Endothelial cell of umbilical vein (primary cell): ENCODE measurements at regions not wholly inside any gene's neighbourhood (a gene's known extent, or its start where the extent isn't known, plus 50 kb on each side); places are given as distances from the start of the nearest gene placed in this dataset.

ENCODE experiments used
- BruUV-seq: library from RNA; stranded (reverse); fragments of 400-500 nt; replicated peaks from 2 replicates; lab custom pipeline; 2021; lab: Mats Ljungman, UMichigan
- CTCF ChIA-PET: fragments of 300-600, 350-600 bp; sonication (Branson Sonifier 250); formaldehyde crosslinking; loops from one replicate; lab custom pipeline; 2021; ENCODE audit warnings: antibody characterized with exemption, inconsistent platforms; lab: Charles Lee
- POLR2A ChIA-PET: fragments of 300-600, 350-600 bp; sonication (Branson Sonifier 250); formaldehyde crosslinking; loops from one replicate; lab custom pipeline; 2021; ENCODE audit warnings: antibody characterized with exemption, inconsistent platforms; lab: Charles Lee
- DNase-seq: peaks from one replicate; pipeline ENCODE4 v3.0.0-alpha.2; 2011; ENCODE audit warnings: low read depth, low spot score
- FAIRE-seq: peaks from 2 replicates; lab custom pipeline; 2011; peaks lifted over from hg19 to GRCh38; lab: Jason Lieb, UNC
- H2AFZ ChIP-seq: 2 replicates; pipeline ENCODE4 v1.6.0; 2012; ENCODE audit warnings: low read depth, low read length, control low read depth, inconsistent platforms
- H3K27ac ChIP-seq: 2 replicates; pipeline ENCODE4 v1.5.1; 2011; ENCODE audit warnings: low read depth, mild to moderate bottlenecking, control low read depth, low read length, moderate library complexity; ENCODE audit not compliant: insufficient read depth
- H3K27me3 ChIP-seq, 2 experiments: 2 replicates each; pipeline versions ENCODE4 v1.6.0 to v1.6.1; 2011; ENCODE audit warnings: low read length in 2 of 2, mixed read lengths in 1 of 2; ENCODE audit not compliant: control insufficient read depth in 2 of 2, insufficient read depth in 2 of 2
- H3K36me3 ChIP-seq, 2 experiments: 2 replicates in 1 of 2; 3 replicates in 1 of 2; pipeline ENCODE4 v1.5.1; 2011; ENCODE audit warnings: low read length in 2 of 2, mild to moderate bottlenecking in 1 of 2, moderate library complexity in 1 of 2; ENCODE audit not compliant: control insufficient read depth in 2 of 2, insufficient read depth in 2 of 2; ENCODE audit errors: extremely low read depth in 1 of 2
- H3K4me1 ChIP-seq: 3 replicates; pipeline ENCODE4 v1.5.1; 2011; ENCODE audit warnings: mild to moderate bottlenecking, low read length; ENCODE audit not compliant: control insufficient read depth, insufficient read depth; ENCODE audit errors: extremely low read depth
- H3K4me2 ChIP-seq: 2 replicates; pipeline ENCODE4 v1.6.1; 2011; ENCODE audit warnings: low read length, control low read depth, mixed read lengths; ENCODE audit not compliant: insufficient read depth
- H3K4me3 ChIP-seq, 3 experiments: fragments of 200-600 bp in 1 of 3; sonication (generic), shearing (Covaris generic) in 1 of 3; replicated peaks in 1 of 3; 2 replicates each; pipeline ENCODE4 v1.5.1; 2011 to 2016; ENCODE audit warnings: control low read depth in 3 of 3, low read length in 3 of 3, mild to moderate bottlenecking in 2 of 3, inconsistent platforms in 1 of 3, low read depth in 1 of 3, moderate library complexity in 1 of 3; ENCODE audit not compliant: insufficient read depth in 1 of 3
- H3K79me2 ChIP-seq: 2 replicates; pipeline ENCODE4 v1.6.0; 2012; ENCODE audit warnings: low read length, inconsistent platforms; ENCODE audit not compliant: control insufficient read depth, insufficient read depth
- H3K9ac ChIP-seq: replicated peaks from 2 replicates; pipeline ENCODE3; 2011; ENCODE audit warnings: low read length, control low read depth; ENCODE audit not compliant: insufficient read depth; ENCODE audit errors: extremely low read depth
- H3K9me1 ChIP-seq: replicated peaks from 3 replicates; pipeline ENCODE4 v1.6.0; 2011; ENCODE audit warnings: mild to moderate bottlenecking, low read length; ENCODE audit not compliant: control insufficient read depth, insufficient read depth; ENCODE audit errors: extremely low read depth
- H3K9me3 ChIP-seq: replicated peaks from 2 replicates; pipeline ENCODE4 v1.5.1; 2012; ENCODE audit warnings: low read length, inconsistent platforms; ENCODE audit not compliant: control insufficient read depth, insufficient read depth
- H4K20me1 ChIP-seq: replicated peaks from 2 replicates; pipeline ENCODE3; 2011; ENCODE audit warnings: mild to moderate bottlenecking, low read length; ENCODE audit not compliant: control insufficient read depth, insufficient read depth; ENCODE audit errors: extremely low read depth
- CTCF ChIP-seq, 2 donors: IDR thresholded peaks; 1 replicate in 1 of 2; 2 replicates in 1 of 2; pipeline ENCODE4 v1.5.1; 2011; ENCODE audit warnings: low read length in 2 of 2, mild to moderate bottlenecking in 2 of 2, moderate library complexity in 2 of 2, control low read depth in 1 of 2, inconsistent platforms in 1 of 2, low read depth in 1 of 2; ENCODE audit not compliant: insufficient read depth in 1 of 2; ENCODE audit errors: extremely low read depth in 1 of 2
- EZH2 ChIP-seq: IDR thresholded peaks from 2 replicates; pipeline ENCODE4 v1.6.1; 2012; ENCODE audit warnings: borderline replicate concordance, low read depth, mild to moderate bottlenecking, moderate library complexity, low read length, inconsistent platforms; ENCODE audit not compliant: severe bottlenecking
- FOS ChIP-seq: IDR thresholded peaks from 2 replicates; pipeline ENCODE4 v1.6.1; 2011; ENCODE audit warnings: mild to moderate bottlenecking, low read length, moderate library complexity, borderline replicate concordance; ENCODE audit not compliant: insufficient read depth
- GATA2 ChIP-seq: IDR thresholded peaks from 2 replicates; pipeline ENCODE4 v1.7.0; 2011; ENCODE audit warnings: low read depth, mild to moderate bottlenecking, moderate library complexity, mixed read lengths, low read length; ENCODE audit not compliant: insufficient read length, insufficient read depth
- JUN ChIP-seq: IDR thresholded peaks from 2 replicates; pipeline ENCODE4 v1.6.1; 2011; ENCODE audit warnings: borderline replicate concordance, low read depth; ENCODE audit not compliant: insufficient read length, insufficient read depth
- MAX ChIP-seq: IDR thresholded peaks from 2 replicates; pipeline ENCODE4 v1.6.1; 2011; ENCODE audit not compliant: insufficient read depth, insufficient read length
- MYC ChIP-seq: IDR thresholded peaks from one replicate; pipeline ENCODE4 v1.6.1; 2011; ENCODE audit warnings: mild to moderate bottlenecking, low read depth, low read length
- POLR2A ChIP-seq: IDR thresholded peaks from 2 replicates; pipeline ENCODE4 v1.6.1; 2012; ENCODE audit warnings: low read depth, mild to moderate bottlenecking, control low read depth, low read length
- POLR2AphosphoS5 ChIP-seq: IDR thresholded peaks from 2 replicates; pipeline ENCODE4 v1.6.1; 2012; ENCODE audit warnings: low read depth, mild to moderate bottlenecking, control low read depth, low read length, moderate library complexity; ENCODE audit not compliant: insufficient read depth
- dilution Hi-C: fragments of 300-500 bp; cut with MboI; formaldehyde crosslinking; loops from one replicate; pipeline ENCODE4 v1.15.0; 2019; ENCODE audit warnings: low sequenced_read_pairs; ENCODE audit not compliant: extremely low pct_ligation_motif_present
- intact Hi-C: fragments of 100-400 bp; cut with micrococcal nuclease; formaldehyde crosslinking; loops from one replicate; pipeline ENCODE4 v1.10.0; 2022

DNA sequence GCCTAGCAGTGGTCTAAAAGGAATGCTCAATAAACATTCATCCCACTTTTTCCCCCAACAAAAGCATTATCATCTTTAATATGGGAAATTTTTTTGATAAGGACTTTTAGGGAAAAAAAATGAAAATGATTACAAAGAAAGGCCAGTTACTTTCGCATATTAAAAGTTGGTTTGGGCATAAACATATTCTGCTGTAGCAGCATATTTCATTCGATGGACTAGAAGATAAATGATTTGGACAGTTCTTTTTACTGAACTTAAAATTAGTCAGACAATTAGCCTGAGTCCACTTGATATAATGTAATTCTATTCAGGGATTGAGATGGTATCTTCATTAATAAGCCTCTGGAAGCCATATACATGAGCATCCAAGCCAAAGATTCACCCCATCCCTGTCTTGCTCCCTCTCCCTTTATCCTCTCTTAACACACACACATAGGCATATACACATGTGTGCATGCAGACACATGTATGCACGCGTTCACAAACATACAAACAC lies 299.1 kb downstream of the NUAK1 start:
- POLR2A ChIA-PET = no interaction called here
- CTCF ChIA-PET = interaction anchor here (1.2 kb wide), 1 partner anchor 10 kb away, joined by 3 read pairs; no protein-coding TSS in a partner anchor
- intact Hi-C loops (no loop called here), dilution Hi-C loops (no loop called here)
- no peaks in the 10 kb centered on the region for H3K4me1 ChIP-seq
- no peaks in the 10 kb centered on the region for H3K9me1 ChIP-seq
- H3K79me2 ChIP-seq = no peaks in the 10 kb centered on the region
- H3K9ac ChIP-seq = no peak overlapping the region
- no peaks in the 10 kb centered on the region for H3K36me3 ChIP-seq
- BruUV-seq = no TSS peak
- H3K4me3 ChIP-seq = no peak overlapping the region
- TF ChIP-seq MYC = no peak
- no peak for TF ChIP-seq EZH2
- no peak for TF ChIP-seq CTCF (IDR thresholded peaks at IDR 0.05; ENCODE audit: extremely low read depth in 1 of 2, insufficient read depth in 1 of 2, low read depth in 1 of 2, low read length in 2 of 2)
- TF ChIP-seq MAX = no peak
- TF ChIP-seq GATA2 = no peak
- TF ChIP-seq JUN = no peak
- TF ChIP-seq POLR2AphosphoS5 = no peak
- TF ChIP-seq POLR2A = no peak
- TF ChIP-seq FOS = no peak
- no peaks in the 10 kb centered on the region for H4K20me1 ChIP-seq
- H3K9me3 ChIP-seq = no peaks in the 10 kb centered on the region
- H3K27me3 ChIP-seq = peaks cover 0 to 13% of the 10 kb centered on the region in 2 experiments
- DNase-seq (no peak), FAIRE-seq (no peak)
- H2AFZ ChIP-seq = no peak overlapping the region
- H3K27ac ChIP-seq = no peak overlapping the region
- no peak overlapping the region for H3K4me2 ChIP-seq
